ENCODE measurements at regions not wholly inside any gene's neighbourhood (a gene's known extent, or its start where the extent isn't known, plus 50 kb on each side); places are given as distances from the start of the nearest gene placed in this dataset.

DNA sequence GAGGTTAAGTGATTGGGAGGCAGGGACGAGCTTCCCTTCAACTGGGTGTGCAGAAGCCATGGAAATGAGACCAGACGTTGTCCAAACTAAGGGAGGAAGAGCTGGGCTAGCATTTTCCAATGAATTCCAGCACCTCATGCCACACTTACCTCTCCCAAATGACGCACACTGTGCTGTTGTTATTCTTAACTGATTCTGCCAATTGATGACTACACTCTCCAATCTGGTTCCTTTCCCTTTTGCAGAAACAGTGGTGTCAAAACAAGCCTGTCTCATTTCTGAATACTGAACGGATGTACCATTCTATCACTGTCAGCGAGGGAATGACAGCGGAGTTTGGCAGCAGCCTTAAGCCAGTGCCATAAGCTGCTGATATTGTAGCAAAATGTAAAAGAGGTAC lies 380.5 kb upstream of the HNRNPA3 start:
- BruUV-seq (replicated peaks), result no TSS peak
- H4K20me1 ChIP-seq (ENCODE audit: insufficient read depth), result no peaks in the 10 kb centered on the region
- POLR2A ChIA-PET (ENCODE audit: unreplicated experiment), result no interaction called here
- H3F3A ChIP-seq (ENCODE audit: insufficient read depth, low read depth), result no peaks in the 10 kb centered on the region
- no peak overlapping the region for H2AFZ ChIP-seq
- no peak overlapping the region for H3K4me3 ChIP-seq
- intact Hi-C loops (cut with micrococcal nuclease; ENCODE audit: unreplicated experiment), result no loop called here
- no peak overlapping the region for H3K4me2 ChIP-seq
- H3K9me3 ChIP-seq (ENCODE audit: insufficient read depth, low read depth), result no peaks in the 10 kb centered on the region
- H3K4me1 ChIP-seq (replicated peaks; ENCODE audit: insufficient read depth), result no peaks in the 10 kb centered on the region
- peaks cover 4% of the 10 kb centered on the region for H3K27me3 ChIP-seq (ENCODE audit: insufficient read depth, low read depth)
- CTCF ChIA-PET, result no interaction called here
- H3K27ac ChIP-seq, result no peak overlapping the region
- H3K79me2 ChIP-seq (ENCODE audit: low read depth), result no peaks in the 10 kb centered on the region
- no peak for DNase-seq
- H3K9me2 ChIP-seq (ENCODE audit: insufficient read depth), result 0 out of 2 replicates have a peak, but pooled peaks cover 5% of the 10 kb centered on the region
- TF ChIP-seq, protein P1, sequence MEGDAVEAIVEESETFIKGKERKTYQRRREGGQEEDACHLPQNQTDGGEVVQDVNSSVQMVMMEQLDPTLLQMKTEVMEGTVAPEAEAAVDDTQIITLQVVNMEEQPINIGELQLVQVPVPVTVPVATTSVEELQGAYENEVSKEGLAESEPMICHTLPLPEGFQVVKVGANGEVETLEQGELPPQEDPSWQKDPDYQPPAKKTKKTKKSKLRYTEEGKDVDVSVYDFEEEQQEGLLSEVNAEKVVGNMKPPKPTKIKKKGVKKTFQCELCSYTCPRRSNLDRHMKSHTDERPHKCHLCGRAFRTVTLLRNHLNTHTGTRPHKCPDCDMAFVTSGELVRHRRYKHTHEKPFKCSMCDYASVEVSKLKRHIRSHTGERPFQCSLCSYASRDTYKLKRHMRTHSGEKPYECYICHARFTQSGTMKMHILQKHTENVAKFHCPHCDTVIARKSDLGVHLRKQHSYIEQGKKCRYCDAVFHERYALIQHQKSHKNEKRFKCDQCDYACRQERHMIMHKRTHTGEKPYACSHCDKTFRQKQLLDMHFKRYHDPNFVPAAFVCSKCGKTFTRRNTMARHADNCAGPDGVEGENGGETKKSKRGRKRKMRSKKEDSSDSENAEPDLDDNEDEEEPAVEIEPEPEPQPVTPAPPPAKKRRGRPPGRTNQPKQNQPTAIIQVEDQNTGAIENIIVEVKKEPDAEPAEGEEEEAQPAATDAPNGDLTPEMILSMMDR (conservative IDR thresholded peaks at IDR 0.05), result no peak
- no peak for TF ChIP-seq EZH2 (IDR thresholded peaks at IDR 0.05; ENCODE audit: low read depth)
- H3K36me3 ChIP-seq (ENCODE audit: low read depth), result no peaks in the 10 kb centered on the region

DNA sequence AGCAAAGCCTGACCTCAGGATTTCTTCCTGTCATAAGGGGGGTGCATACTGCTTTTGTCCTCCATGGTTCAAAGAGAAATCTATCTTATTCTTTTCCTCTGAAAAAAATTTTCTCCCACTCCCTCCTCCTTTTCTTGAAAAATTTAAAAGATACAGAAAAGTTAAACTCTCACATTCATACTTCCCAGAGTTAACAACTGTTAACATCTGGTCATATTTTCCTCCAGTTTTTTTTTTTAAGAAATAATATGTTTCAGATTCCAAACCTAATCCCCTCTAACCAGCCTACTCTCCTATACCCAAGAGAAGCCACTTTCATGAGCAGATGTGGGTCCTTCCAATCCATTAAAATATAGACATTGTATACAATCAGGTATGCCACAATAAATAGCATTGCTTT lies 378.9 kb upstream of the HNRNPA3 start:
- no peaks in the 10 kb centered on the region for H3K4me1 ChIP-seq (replicated peaks; ENCODE audit: insufficient read depth)
- ChIA-PET POLR2A (ENCODE audit: unreplicated experiment) (no interaction called here), CTCF (no interaction called here)
- H3K27me3 ChIP-seq (ENCODE audit: insufficient read depth, low read depth), result no peaks in the 10 kb centered on the region; the same call in 1 of the 2 replicates
- no peaks in the 10 kb centered on the region for H3F3A ChIP-seq (ENCODE audit: insufficient read depth, low read depth)
- no peak overlapping the region for H3K4me2 ChIP-seq
- TF ChIP-seq, protein P1 (conservative IDR thresholded peaks at IDR 0.05), result no peak
- no peaks in the 10 kb centered on the region for H3K9me3 ChIP-seq (ENCODE audit: insufficient read depth, low read depth)
- H3K4me3 ChIP-seq, result no peak overlapping the region
- DNase-seq, result no peak
- H3K27ac ChIP-seq, result no peak overlapping the region
- no TSS peak for BruUV-seq (replicated peaks)
- H2AFZ ChIP-seq, result no peak overlapping the region
- intact Hi-C loops (cut with micrococcal nuclease; ENCODE audit: unreplicated experiment), result no loop called here
- no peaks in the 10 kb centered on the region for H4K20me1 ChIP-seq (ENCODE audit: insufficient read depth)
- no peaks in the 10 kb centered on the region for H3K79me2 ChIP-seq (ENCODE audit: low read depth)
- no peaks in the 10 kb centered on the region for H3K36me3 ChIP-seq (ENCODE audit: low read depth)
- H3K9me2 ChIP-seq (ENCODE audit: insufficient read depth), result 0 out of 2 replicates have a peak, but pooled peaks cover 5% of the 10 kb centered on the region

DNA sequence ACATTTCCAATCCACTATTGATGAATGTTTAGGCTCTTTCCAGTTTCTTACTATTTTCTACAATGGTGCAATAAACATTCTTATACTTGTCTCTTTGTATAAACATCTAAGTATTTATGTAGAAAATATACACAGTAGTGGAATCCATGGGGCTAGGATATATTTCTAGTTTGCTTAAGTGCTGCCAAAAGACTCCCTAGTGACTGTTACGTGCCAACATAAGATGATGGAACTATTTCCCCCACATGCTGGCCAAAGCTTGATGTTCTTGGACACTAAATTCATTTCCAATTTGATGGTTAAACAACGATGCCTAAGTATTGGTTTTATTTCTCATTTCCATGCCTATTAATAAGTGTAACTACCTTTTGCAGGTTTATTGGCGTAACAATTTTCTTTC lies 378.4 kb upstream of the HNRNPA3 start:
- CTCF ChIA-PET, result no interaction called here

More for the DNA sequence above, 378.4 kb upstream of the HNRNPA3 start:
- Histone ChIP-seq H3F3A (ENCODE audit: insufficient read depth, low read depth) (no peaks in the 10 kb centered on the region), H3K27me3 (ENCODE audit: insufficient read depth, low read depth) (no peaks in the 10 kb centered on the region; the same call in 1 of the 2 replicates), H3K36me3 (ENCODE audit: low read depth) (no peaks in the 10 kb centered on the region), H3K9me2 (ENCODE audit: insufficient read depth) (0 out of 2 replicates have a peak, but pooled peaks cover 5% of the 10 kb centered on the region), H4K20me1 (ENCODE audit: insufficient read depth) (no peaks in the 10 kb centered on the region), H3K4me1 (replicated peaks; ENCODE audit: insufficient read depth) (no peaks in the 10 kb centered on the region), H3K4me3 (no peak overlapping the region), H2AFZ (no peak overlapping the region), H3K79me2 (ENCODE audit: low read depth) (no peaks in the 10 kb centered on the region), H3K27ac (no peak overlapping the region), H3K9me3 (ENCODE audit: insufficient read depth, low read depth) (no peaks in the 10 kb centered on the region), H3K4me2 (no peak overlapping the region)
- no peak for DNase-seq
- BruUV-seq (replicated peaks), result no TSS peak
- POLR2A ChIA-PET (ENCODE audit: unreplicated experiment), result no interaction called here
- intact Hi-C loops (cut with micrococcal nuclease; ENCODE audit: unreplicated experiment), result no loop called here
- TF ChIP-seq EZH2 (IDR thresholded peaks at IDR 0.05; ENCODE audit: low read depth), result no peak
- TF ChIP-seq, protein P1 (conservative IDR thresholded peaks at IDR 0.05), result no peak

Data from PC-9 (cell line).